Activated CD4-positive, alpha-beta T cell treated with anti-CD3 and anti-CD28 coated beads, Interleukin-10, Interleukin-2, amounts not matched to agents 100 ng/mL and 50 ng/mL, durations not matched to agents 16 hours and 8 hours (primary cell): ENCODE measurements at regions not wholly inside any gene's neighbourhood (a gene's known extent, or its start where the extent isn't known, plus 50 kb on each side); places are given as distances from the start of the nearest gene placed in this dataset.

Experiments used
- DNase-seq: peaks from one replicate; pipeline ENCODE4 v3.0.0-alpha.2; 2020

DNA sequence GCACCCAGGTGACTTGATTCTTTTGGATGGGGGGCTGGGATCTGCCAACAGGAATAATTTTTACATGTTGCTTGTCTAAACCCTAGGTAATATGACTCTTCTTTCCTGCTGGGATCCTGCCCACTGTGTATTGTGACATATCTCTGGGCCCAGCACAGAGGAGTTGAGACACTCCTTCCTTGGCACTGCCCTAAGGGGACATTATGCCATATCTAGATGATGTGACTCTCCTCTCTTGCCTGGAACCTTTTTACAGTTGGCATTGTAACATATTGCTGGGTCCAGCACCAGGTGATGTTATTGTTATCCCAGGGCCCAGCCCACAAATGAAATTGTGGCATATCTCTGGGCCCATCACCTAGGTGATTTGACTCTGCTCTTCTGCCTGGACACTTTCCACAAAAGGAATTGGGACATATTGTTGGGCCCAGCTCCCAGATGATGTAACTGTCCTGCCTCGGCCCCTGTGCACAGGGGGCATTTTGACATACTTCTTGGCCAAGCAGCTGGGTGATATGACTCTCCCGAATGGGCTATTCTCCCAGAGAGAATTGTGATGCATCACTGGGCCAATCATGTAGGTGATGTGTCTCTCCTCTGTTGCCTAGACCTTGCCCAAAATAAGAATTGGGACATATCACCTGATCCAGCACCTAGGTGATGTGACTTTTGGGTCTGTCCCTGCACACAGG is 1837.7 kb downstream of the TP53TG3F start:
- no peak for DNase-seq

DNA sequence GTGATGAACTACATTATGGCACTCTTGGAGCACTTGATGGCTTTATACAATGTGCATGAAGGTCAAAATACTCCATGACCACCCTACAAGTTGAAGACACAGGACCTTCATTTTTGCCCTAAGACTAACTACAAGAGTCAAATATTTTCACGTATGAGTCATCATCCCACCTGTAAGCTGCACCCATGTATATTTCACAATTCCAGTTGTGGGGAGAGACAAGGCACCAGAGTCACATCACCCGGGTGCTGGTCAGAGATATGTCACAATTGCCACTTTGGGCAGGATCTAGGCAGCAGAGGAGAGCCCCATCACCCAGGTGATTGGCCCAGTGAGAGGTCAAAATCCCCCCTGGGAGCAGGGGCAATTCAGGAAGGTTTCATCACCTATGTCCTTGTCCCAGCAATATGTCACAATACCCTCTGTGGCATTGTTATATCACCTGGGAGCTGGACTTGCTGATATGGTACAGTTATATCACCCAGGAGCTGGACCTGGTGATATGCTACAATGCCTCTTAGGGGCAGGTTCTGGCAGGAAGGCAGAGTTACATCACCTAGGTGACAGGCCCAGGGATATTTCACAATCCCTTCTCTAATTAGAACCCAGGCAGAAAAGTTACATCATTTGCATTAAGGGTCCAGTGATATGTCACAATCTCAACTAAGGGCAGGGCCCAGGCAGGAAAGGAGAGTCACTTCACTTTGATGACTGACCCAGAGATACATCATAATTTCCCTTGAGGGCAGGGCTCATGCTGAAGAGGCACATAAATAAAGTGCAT is 1839.2 kb downstream of the TP53TG3F start:
- no peak for DNase-seq

DNA sequence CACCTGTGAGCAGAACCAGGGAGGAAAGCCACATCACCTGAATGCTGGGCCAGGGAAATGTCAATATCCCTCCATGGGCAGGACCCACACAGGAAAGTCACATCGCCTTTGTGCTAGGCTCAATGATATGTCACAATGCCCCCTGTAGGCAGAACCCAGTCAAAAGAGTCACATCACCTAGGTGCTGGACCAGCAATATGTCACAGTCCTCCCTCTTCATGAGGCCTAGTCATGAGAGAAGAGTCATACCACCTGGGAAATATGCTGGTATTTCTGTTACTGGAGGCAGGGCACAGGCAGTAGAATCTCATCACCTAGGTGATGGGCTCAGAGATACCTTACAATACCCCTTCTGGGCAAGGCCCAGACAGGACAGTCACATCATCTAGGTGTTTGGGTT is 1843.4 kb downstream of the TP53TG3F start:
- DNase-seq, result no peak

DNA sequence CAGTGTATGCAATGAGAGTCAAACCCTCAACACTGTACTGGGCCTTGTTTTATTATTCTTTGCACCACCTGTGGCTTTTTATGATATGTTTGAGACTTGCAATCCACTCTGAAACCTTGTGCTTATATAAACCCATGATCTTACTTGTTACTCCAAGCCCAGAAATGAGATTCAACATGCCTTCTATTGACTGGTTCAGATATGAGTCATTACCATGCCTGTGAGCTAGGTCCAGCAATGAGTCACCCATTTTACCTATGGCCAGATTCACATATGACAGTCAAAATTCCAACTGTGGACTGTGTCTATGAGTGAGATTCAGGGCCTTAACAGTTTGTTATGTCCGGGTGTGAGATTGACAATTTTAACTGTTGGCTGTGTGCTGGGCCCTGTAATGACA is 1846.1 kb downstream of the TP53TG3F start:
- DNase-seq, result no peak

DNA sequence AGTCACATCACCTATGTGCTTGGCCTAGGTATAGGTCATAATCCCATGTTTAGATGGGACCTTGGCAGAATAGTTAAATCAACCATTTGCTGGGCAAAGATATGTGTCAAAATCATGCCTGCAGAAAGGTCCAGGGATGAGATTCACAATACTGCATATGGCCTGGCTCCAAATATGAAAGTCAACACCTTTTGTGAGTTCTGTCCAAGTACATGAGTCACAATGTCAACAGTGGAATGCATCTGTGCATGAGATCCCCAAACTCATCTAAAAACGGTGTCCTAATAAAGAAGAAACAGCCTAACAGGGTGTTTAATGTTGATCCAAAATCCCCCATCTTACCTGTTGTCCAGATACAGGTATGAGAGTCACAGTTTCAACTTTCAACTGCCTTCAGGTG is 1847.5 kb downstream of the TP53TG3F start:
- no peak for DNase-seq

DNA sequence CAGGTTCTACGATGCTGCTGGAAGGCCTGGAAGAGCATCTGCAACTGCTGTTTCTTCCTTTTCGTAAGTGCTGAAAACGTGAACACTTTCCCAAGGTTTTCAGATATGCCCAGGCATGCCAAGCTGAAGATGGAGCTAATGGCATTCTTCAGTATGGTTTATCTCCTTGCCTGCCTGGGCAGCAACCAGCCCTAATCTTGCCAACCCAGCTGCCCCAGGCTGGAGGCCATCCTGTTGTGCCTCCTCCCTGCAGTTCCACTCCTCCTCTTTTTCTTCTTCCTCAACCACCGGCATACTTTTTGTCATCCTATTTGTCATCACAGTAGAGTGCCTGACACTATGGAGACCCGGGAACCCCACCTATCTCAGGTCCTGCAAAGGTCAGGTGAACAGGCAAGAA is 1849.3 kb downstream of the TP53TG3F start:
- DNase-seq, result no peak

DNA sequence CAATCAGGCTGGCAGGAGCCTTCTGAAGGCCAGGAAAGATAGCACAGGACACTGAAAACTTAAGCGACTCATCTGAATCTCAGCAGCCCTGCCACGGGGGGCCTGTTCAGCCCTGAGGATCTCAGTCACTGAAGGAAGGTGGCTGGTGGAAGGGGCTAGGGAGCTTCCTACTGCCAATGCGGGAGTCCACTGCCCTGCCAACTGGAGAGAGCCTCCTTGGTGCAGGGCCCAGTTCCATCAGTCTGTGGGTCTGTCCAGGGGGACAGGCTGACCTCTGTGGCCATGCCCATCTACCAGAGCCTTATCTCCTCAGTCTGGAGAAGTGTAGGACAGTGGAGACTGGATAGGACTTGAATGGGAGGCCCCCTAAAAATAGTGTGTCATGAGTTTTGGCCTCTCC is 1851.6 kb downstream of the TP53TG3F start:
- no peak for DNase-seq

DNA sequence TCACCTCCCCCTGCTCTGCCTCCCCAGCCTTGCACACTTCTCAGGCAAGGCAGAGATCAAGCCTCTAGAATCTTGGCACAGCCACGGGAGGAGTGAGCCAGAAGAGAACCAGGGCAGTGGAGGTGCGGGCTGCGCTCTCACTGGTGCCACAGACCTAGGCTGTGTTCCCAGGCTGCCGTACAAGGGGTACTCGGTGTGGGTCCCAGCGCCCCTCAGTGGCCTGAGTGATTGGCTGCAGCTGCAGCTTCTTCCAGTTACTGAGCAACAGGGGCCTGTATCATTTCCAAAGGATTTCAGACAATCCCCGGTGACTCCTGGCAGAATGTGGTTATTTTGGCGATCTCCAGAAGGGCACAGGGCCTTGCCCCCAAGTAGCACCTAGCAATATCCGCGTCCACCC is 1852.1 kb downstream of the TP53TG3F start:
- DNase-seq, result no peak

DNA sequence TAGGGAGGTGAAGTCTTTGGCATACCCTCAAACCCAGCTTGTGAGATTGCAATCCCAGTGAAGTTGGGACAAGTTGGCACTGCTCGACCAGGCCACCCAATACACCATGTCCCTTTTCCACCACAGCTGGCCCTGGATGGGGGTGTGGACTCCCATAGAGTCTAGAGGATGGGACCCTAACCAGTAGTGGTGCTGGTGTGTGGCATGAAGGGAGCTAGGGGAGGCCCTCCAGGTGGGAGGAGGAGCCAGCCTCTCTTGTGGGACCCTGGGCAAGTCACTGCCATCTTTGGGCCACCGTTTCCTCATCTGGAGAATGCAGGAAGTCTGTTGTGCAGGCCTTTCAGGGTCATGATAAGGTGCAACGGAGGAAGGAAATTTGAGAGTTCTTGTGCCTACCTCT is 1854.9 kb downstream of the TP53TG3F start:
- DNase-seq, result no peak

DNA sequence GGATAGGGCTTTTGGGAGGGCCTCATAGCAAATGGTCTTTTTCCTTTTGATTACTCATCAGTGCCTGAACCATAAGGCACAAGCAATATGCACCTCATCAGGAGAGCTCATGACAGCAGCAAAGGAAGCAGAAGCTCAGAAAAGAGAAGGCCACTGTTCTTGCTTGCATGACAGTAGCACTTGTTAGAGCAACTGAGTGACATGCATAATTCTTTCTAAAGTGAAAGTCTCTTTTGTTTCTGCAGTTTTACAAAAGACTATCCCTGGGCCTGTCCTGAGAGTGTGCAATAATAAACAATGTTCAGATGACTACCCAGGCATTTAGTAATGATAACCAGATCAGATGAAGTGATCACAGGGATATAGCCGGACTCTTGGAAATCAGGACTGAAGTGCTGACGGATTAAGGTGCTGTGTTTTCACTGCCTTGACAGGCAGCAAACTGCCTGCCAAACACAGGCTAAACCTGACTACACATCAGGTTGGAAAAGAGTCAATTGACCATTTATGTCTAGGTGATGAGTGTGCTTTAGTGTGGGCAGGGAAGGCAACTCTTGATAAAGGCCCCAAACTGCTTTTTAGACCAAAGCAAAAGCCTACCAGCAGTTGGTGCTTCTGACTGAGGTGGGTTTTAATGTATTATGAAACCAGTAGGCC is 1860.3 kb downstream of the TP53TG3F start:
- no peak for DNase-seq

DNA sequence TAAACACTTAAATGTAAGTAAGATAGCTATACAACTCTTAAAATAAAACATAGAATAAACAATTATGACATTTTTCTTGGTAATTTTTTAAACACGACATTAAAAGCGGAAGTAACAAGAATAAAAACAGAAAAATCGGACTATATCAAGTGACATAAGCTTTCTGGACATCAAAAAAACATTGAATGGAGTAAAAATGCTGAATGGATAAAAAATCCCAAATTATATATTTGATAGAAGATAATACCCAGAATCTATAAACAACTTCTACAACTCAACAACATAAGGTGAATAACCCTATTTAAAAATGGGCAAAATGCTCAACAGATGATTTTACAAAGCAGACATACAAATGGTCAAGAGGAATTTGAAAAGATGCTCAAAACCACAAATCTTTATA is 1866.5 kb downstream of the TP53TG3F start:
- DNase-seq, result no peak

DNA sequence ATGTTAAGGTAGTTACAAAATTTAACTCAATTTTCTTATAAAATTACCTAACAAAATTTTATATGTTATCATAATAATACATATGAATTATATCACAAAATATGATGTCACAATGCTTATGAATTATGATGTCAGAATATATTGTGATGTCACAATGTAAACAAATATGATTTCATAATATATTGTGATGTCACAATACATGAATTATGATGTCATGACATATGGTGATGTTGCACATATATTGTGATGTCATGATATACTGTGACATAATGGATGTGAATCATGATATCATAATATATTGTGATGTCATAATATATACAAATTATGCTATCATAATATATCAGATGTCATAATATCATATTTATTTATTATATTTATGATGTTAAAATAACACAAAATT is 1879.9 kb downstream of the TP53TG3F start:
- no peak for DNase-seq

DNA sequence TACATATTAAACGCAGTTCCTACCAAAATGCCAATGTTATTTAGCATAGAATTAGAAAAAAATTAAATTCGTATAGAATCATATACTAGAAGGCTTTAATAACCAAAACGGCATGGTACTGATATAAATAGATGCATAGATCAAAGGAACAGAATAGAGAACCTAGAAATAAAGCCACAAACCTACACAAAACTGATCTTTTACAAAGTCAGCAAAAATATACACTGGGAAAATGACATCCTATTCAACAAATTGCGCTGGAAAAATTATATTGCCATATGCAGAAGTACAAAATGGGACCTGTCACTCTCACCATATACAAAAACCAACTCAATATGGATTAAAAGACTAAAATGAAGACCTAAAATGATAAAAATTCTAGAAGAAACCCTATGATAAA is 1882.6 kb downstream of the TP53TG3F start:
- DNase-seq, result no peak

DNA sequence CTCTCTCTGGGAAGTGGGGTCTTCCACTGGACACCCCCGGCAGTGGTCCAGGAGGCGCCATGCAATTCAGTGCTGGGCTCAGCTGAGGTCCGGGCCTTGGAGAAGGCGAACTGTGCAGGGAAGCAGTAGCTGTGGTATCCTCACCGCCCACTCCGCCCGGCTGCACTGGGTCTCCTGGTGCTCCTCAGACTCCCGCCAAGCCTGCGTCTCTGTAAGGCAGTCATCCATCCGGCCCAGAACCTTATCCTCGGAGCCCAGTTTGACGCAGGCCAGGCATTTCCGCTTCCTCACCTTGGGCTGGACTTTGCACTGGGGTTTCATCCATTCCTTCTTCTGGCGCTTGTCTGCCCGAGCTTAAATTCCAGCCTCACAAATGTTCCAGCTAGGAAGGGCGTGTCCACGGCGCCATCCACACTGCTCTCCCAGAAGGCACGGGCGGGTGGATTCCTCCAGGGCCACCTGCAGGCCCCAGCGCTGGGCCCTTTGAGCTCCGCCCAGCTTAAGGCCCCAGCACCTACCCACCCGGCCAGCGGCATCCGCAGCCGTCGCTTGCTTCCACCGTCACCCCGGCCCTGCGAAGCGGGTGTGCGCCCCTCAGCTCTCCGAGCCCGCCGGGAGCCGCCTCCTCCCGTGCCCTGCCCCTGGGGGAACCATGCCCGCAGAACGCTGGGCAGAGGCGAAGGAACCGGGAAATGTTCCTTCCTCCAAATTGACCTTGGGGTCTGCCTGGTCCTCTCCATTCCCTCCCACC is 1884.8 kb downstream of the TP53TG3F start:
- DNase-seq, result no peak

DNA sequence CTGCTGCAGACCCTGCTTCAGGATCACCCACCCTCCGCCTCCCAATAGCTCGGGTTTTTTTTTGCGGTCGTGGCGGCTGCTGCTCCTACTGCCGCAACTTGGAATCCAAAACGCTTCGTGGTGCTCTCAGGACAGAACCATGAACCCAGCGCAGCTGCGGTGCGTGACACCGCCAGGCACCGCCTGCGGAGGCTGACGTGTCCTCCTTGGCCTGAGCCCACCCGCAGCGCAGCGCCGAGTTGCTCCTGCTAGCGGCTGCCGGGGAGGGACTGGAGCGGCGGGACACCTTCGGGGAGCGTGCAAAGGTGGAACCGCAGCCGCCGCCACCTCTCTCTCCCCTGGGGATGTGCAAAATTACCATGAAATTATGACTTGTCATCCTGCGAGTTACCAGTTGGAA is 1893.0 kb downstream of the TP53TG3F start:
- no peak for DNase-seq

DNA sequence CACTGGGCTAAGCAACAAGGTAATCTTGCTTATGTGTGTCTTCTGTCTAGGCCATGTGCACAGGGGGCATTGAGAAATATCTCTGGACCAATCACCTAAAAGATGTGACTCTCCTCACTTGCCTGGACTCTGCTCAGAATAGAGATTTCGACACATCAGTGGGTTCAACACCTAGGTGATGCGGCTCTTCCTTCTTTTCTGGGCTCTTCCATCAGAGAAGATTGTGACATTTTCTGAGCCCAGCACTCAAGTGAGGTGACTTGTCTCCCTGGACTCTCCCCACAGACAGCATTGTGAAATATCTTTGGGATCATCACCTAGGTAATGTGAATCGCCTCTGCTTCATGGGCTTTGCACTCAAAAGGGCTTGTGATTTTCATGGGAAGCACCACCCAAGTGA is 1904.1 kb downstream of the TP53TG3F start:
- no peak for DNase-seq

DNA sequence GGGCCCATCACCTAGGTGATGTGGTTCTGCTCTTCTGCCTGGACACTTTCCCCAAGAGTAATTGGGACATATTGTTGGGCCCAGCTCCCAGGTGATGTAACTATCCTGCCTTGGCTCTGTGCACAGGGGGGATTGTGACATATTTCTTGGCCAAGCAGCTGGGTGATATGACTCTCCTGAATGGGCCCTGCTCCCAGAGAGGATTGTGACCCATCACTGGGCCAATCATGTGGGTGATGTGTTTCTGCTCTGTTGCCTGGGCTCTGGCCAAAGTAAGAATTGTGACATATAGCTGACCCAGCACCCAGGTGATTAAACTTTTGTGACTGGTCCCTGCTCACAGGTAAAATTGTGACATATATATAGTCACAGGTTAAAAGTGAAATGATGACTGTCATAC is 1904.9 kb downstream of the TP53TG3F start:
- no peak for DNase-seq

DNA sequence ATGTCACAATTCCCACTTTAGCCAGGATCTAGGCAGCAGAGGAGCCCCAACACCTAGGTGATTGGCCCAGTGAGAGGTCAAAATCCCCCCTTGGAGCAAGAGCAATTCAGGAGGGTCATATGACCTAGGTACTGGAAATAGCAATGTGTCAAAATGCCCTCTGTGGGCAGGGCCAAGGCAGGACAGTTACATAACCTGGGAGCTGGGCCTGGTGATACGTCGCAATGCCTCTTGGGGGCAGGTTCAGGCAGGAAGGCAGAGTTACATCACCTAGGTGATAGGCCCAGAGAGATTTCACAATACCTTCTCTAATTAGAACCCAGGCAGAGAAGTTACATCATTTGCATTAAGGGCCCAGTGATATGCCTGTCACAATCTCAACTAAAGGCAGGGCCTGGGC is 1906.3 kb downstream of the TP53TG3F start:
- DNase-seq, result no peak

DNA sequence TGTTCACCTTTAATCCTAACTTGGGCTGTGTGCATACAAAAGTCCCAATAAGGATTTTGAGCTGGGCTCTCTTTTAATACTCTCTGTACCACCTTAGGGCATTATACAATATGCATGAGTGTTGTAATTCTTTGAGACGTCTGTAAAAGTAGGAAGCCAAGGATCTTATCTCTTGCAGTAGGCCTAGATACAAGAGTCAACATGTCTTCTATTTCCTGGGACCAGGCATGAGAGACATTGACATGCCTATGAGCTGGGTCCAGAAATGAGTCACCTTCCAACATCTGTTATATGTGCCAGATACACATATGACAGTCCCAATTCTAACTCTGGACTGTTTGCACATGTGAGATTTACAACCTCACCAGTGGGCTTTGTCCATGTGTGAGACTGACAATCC is 1911.2 kb downstream of the TP53TG3F start:
- no peak for DNase-seq

DNA sequence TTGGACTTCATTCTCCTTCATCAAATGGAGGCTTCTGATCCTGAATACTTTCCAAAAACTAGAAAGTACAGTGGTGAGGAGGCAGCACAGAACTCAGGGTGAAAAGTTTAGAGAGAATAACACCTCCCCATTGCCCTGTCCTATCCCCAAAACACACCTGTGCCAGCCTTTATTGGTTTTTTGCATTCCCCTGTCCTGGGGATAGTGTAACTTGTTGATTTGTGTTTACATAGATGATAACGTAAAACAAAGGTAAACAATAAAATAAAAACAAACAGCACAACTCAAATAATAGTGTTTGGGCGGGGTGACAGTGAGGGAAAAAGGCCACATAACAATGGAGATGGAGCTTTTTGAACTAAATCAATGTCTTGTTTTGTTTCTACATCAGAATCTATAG is 1917.7 kb downstream of the TP53TG3F start:
- no peak for DNase-seq

DNA sequence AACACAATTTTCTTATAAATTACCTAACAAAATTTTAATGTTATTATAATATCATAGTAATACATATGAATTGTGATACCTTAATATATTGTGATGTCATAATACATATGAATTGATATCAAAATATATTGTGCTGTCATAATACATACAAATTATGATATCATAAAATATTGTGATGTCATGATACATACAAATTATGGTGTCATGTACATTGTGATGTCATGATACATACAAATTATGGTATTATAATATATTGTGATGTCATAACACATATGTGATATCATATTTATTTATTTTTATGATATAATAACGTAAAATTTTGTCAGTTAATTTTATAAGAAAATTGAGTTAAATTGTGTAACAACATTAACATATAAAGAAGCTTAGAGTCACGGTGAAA is 1927.2 kb downstream of the TP53TG3F start:
- DNase-seq, result no peak

DNA sequence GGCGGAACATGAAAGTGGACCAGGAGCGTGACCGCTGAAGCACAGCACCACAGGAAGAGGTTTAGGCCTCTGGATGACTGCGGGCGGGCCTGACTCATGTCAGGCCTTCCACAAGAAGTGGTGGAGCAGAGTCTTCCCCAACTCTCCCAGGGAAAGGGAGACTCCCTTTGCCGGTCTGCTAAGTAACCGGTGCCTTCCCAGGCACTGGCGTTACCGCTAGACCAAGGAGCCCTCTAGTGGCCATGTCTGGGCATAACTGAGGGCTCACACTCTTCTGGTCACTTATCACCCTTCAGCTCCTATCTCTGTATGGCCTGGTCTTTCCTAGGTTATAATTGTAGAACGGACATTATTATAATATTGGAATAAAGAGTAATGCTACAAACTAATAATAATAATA is 1931.9 kb downstream of the TP53TG3F start:
- peak; percentile 48 for DNase-seq

DNA sequence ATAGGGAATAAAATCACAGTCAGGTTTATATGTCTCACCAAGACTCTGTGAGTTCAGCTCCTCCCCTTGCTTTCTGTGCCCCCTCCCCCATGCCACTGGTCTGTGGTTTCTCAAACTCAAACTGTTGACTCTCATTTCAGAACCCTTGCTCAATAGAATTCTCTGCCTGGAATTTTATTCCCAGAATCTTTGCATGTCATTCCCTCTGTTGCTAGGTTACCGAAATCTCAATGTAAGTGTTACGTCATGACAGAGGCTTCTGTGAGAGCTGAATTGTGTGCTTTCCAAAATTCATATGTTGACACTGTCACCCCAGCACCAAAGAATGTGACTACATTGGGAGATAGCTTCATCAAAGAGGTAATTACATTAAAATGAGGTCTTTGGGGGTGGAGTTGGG is 1938.8 kb downstream of the TP53TG3F start:
- no peak for DNase-seq

DNA sequence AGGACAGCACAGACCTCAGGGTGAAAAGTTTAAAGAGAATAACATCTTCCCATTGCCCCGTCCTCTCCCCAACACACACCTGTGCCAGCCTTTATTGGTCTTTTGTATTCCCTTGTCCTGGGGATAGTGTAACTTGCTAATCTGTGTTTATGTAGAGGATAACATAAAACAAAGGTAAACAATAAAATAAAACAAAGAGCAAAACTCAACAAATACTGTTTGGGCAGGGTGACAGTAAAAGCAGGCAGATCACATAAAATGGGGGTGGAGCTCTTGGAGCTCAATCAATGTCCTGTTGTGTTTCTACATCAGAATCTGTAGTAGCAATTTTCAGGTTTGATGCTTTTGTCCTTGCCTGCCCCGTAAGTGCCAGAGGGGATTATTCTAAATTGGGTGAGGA is 1939.7 kb downstream of the TP53TG3F start:
- DNase-seq, result no peak
